Stimulated activated naive CD8-positive, alpha-beta T cell treated with anti-CD3 and anti-CD28 coated beads, Interleukin-15, amount 100 ng/mL, for 72 hours (primary cell): ENCODE measurements at regions not wholly inside any gene's neighbourhood (a gene's known extent, or its start where the extent isn't known, plus 50 kb on each side); places are given as distances from the start of the nearest gene placed in this dataset.
"Not testable (repeated sequence)": the region's sequence is repeated elsewhere in the genome, so short reads cannot be mapped to it uniquely, and the experiment has no call there.

Source experiments
- ATAC-seq: fragments of 150-1000 bp; cut with Tn5 transposase; 2 replicates; pipeline ENCODE4 v1.10.0; 2021; ENCODE audit warnings: mild to moderate bottlenecking, moderate library complexity
- DNase-seq, 2 donors: peaks; one replicate each; pipeline ENCODE4 v3.0.0; 2021 to 2022
- H3K27ac Mint-ChIP-seq, 2 donors: one replicate each; pipeline ENCODE4 v1.8.0; 2022; ENCODE audit warnings: mild to moderate bottlenecking in 2 of 2, mixed read lengths in 2 of 2, moderate library complexity in 2 of 2
- H3K27me3 Mint-ChIP-seq: one replicate; pipeline ENCODE4 v1.8.0; 2022; ENCODE audit warnings: mixed read lengths
- H3K4me1 Mint-ChIP-seq: one replicate; pipeline ENCODE4 v1.8.0; 2022; ENCODE audit warnings: mild to moderate bottlenecking, mixed read lengths
- H3K4me3 Mint-ChIP-seq, 2 donors: one replicate each; pipeline ENCODE4 v1.8.0; 2022; ENCODE audit warnings: mild to moderate bottlenecking in 2 of 2, mixed read lengths in 2 of 2, moderate library complexity in 1 of 2
- H3K9me3 Mint-ChIP-seq, 2 donors: one replicate each; pipeline ENCODE4 v1.8.0; 2022; ENCODE audit warnings: mixed read lengths in 2 of 2

DNA sequence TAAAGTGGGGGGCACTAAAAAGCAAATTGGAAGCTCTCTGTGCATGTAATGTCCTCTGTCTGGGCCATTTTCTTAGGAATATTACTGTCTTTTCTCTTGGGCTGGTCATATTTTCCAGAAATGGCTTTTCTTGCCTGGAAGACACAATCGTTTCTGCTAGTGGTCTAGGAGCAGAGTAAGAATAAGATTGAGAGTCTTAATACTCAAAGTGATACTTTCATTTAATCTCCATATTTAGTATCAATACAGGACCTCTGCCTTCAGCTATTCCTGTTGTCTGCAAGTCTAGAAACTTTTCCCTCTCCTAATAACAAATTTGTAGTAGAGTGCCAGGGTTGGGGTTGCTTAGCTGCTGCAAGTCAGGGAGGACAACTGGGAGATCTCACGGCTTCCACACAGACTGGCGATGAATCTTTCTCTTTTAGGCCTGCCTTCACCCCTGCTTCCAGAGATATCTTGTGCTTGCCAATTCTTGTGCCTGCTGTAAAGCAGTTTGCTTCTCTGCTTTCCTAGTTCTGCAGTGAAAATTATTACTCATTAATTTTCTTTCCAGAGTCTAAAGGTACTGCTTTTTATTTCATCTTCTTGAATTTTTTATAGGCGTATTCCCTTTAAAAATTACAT is 149.6 kb downstream of the KBTBD2 start:
- DNase-seq, H3K27ac Mint-ChIP-seq, H3K4me1 Mint-ChIP-seq, H3K9me3 Mint-ChIP-seq: not testable (repeated sequence)
- ATAC-seq = peak; percentile 60
- H3K27me3 Mint-ChIP-seq = peaks cover 25% of the 10 kb centered on the region
- H3K4me3 Mint-ChIP-seq = peak overlapping the region in 1 of 2 donors; percentile 43

DNA sequence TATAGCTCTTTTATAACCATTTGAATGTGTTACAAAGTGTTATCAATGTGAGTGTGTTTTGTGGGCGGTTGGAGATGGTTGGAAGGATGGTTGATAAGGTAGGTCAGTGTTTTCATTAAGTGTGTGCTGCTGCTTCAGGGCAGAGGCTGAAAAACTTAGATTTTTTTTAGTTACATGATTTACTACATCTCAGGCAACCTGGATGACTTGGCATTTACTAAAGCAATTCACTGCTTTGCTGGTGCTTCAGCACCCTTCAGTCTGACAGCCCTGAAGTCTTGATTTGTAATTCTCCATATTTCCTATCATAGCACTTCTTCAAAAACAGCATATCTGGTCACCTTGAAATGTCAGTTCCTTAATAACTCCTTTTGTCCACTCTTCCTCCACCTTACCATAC is 151.8 kb downstream of the KBTBD2 start:
- not testable (repeated sequence) for DNase-seq, H3K9me3 Mint-ChIP-seq, H3K4me1 Mint-ChIP-seq, H3K4me3 Mint-ChIP-seq, ATAC-seq, H3K27ac Mint-ChIP-seq
- H3K27me3 Mint-ChIP-seq = peaks cover 29% of the 10 kb centered on the region

DNA sequence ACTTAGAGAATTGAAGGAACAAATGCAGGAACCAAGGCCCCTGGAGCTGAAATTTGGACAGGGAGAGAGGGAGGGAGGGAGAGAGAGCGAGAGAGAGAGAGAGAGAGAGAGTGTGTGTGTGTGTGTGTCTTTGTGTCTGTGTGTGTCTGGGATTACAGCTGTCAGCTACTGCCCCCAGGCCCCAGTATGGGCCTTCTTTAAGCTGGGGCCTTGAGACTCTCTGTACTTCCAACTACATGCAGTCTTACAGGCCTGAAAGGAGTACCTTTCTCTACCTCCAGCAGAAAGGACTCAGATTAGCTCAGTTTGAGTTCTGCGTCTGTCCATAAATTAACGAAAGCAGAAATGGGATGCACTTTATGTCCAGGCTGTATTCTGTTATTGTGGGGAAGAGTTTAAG is 153.2 kb downstream of the KBTBD2 start:
- not testable (repeated sequence) for H3K4me3 Mint-ChIP-seq, H3K4me1 Mint-ChIP-seq, ATAC-seq, H3K9me3 Mint-ChIP-seq, H3K27ac Mint-ChIP-seq, DNase-seq
- H3K27me3 Mint-ChIP-seq = peaks cover 31% of the 10 kb centered on the region

DNA sequence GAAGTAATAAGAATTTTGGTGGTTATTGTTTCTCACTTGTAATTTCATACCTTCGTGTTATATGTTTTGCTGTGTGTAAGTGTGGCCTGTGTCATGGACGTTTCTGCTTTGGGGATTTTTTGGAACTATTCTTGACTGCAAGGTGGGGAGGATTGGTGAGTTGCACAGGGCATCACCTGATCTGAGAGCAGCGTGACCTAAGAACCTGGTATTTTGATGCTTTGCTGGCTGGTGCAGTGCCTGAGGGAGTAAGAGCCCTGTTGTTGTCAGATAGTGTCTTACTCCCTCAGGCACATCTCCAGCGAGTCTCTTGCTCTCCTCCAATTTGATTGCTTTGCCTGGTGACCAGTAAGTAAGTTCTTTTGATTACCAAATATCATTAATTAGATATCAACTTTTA is 158.8 kb downstream of the KBTBD2 start:
- H3K4me3 Mint-ChIP-seq, H3K27ac Mint-ChIP-seq, H3K9me3 Mint-ChIP-seq: not testable (repeated sequence)

DNA sequence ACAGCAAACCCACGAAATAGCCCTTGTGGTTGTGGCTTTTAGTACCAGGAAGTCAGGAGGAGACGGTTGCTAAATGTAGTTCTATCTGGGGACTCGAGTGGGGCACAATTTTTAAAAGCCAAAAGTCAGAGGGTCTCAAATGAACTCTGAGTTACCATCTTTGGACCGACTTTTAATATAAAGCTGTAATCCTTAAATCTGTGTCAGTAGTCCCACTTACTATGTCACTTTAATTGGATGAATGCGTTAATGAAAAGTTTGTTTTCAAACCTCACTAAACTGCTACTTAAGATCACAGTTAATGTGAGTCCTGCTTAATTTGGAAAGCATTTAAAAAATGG is 162.3 kb downstream of the KBTBD2 start:
- H3K4me1 Mint-ChIP-seq, H3K9me3 Mint-ChIP-seq, ATAC-seq, H3K27ac Mint-ChIP-seq, DNase-seq: not testable (repeated sequence)
- H3K4me3 Mint-ChIP-seq = peak overlapping the region; percentile 81 to 84
- H3K27me3 Mint-ChIP-seq = peaks cover 50% of the 10 kb centered on the region

More for the DNA sequence above, 158.8 kb downstream of the KBTBD2 start:
- peaks cover 30% of the 10 kb centered on the region for H3K27me3 Mint-ChIP-seq
- DNase-seq, H3K4me1 Mint-ChIP-seq: not testable (repeated sequence)
- peak; percentile 60 for ATAC-seq

DNA sequence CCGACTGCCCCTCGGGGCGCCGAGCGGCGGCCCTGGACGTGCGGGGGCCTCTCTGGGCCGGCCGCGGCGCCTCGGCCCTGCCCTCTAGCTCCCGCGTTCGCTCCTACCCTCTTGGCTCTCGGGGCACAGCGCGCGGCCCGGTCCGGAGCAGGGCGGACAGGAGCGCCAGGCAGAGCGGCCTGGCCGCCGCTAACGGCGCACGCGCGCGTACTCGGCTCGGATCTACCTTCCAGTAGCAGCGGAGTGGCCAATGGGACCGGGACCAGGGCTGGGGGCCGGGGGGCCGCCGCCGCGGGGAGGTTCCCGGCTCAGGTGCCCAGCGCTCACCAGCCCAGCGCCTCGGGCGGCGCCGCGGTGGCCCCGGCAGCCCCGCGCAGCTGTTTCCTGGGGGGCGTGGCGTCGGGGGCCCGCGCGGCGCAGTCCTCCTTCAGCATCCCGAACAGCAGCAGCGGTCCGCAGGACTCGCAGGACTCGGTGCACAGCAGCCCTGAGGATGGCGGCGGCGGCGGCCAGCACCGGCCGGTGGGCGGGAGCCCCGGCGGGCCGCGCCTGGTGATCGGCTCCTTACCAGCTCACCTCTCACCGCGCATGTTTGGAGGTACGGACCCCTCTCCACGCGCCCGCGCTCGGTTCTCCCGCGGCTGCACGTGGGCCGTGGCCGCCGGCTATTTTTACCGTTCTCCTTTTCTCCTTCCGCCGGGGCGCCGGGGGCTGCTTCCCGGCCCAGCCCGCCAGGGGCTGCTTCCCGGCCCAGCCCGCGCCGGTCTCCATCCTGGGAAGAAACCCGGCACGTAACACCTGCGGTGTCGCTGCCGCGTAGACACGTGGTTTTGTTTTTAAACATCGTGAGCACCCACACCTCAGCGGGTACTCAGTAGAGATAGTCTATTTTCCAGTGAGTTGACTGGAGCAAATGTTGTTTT is 162.9 kb downstream of the KBTBD2 start:
- H3K27me3 Mint-ChIP-seq = peaks cover 49% of the 10 kb centered on the region
- peak; percentile 47 to 50 for DNase-seq
- H3K4me3 Mint-ChIP-seq = peak overlapping the region; percentile 81 to 84
- H3K27ac Mint-ChIP-seq, H3K4me1 Mint-ChIP-seq, H3K9me3 Mint-ChIP-seq: not testable (repeated sequence)
- peak; percentile 82 for ATAC-seq

DNA sequence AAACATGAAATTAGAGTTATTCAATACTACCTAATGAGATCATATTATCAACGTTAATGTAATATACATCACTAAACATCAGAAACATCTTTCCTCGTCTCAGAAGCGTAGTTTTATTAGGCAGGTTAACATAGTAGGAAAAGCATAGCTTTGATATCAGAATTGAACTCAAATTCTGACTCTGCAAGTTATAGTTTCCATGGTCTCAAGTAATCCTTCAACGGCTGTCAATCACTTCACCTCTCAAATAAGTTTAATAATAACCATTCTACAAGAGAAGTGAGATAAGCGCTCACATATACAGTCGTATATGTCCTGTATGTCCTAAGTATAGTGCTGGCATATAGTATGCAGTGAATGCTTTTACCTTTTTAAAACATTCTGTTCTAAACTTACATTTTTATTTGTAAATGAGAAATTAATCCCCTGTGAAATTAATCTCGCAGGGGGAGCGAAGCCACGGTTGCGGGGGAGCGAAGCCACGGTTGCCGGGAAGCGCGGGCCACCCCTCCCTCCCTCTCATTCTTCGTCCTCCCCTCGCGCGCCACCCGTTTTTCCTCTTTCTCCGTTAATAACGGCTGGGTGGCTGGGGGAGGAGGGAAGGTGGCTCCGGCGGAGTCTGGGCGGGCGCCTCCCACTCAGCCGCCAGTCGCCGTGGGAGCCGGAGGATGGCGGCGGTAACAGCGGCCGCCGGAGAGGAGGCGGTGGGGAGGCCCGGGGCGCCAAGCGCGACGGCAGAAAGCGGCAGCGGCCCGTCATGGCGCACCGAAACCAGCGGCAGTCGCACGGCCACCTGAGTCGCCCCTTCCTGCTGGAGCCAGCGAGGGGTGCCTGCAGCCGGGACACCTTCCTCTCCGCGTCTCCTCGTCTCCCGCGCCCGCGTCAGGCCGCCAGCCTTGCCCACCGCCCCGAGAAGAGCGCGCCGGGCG is 163.8 kb downstream of the KBTBD2 start:
- DNase-seq (peak; percentile 44 to 56), ATAC-seq (peak; percentile 68)
- H3K4me1 Mint-ChIP-seq, H3K9me3 Mint-ChIP-seq, H3K27ac Mint-ChIP-seq: not testable (repeated sequence)
- Mint-ChIP-seq H3K27me3 (peaks cover 53% of the 10 kb centered on the region), H3K4me3 (peak overlapping the region; percentile 81 to 84)

DNA sequence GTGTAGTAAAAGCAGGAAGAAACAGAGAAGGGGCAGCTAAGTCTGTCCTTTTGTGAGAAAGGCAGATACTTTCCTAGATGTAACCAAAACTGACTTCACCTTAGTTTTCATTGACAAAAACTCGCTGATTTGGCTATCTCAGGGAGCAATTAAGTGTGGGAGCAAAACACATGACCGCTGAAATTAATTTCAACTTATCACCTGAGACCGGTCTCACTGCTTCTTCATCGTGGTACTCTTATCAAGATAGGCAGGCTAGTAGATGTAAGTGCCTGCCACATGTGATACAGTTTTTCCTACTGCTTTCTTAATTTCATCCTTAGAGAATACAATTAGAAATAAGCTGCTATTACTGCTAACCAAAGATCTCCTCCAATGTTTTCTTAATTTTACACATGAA is 168.7 kb downstream of the KBTBD2 start:
- H3K27me3 Mint-ChIP-seq = peaks cover 41% of the 10 kb centered on the region
- DNase-seq, H3K4me1 Mint-ChIP-seq, ATAC-seq, H3K27ac Mint-ChIP-seq, H3K9me3 Mint-ChIP-seq, H3K4me3 Mint-ChIP-seq: not testable (repeated sequence)

DNA sequence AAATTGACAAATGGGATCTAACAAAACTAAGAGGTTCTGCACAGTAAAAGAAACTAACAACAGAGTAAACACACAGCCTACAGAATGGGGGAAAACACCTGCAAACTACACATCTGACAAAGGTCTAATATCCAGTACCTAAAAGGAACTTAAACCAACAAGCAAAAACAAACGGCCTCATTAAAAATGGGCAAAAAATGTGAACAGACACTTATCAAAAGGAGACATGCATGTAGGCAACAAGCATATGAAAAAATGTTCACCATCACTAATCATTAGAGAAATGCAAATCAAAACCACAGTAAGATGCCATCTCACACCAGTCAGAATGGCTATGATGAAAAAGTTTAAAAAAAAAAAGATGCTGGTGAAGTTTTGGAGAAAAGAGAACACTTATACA is 197.4 kb downstream of the KBTBD2 start:
- no peaks in the 10 kb centered on the region for H3K9me3 Mint-ChIP-seq

DNA sequence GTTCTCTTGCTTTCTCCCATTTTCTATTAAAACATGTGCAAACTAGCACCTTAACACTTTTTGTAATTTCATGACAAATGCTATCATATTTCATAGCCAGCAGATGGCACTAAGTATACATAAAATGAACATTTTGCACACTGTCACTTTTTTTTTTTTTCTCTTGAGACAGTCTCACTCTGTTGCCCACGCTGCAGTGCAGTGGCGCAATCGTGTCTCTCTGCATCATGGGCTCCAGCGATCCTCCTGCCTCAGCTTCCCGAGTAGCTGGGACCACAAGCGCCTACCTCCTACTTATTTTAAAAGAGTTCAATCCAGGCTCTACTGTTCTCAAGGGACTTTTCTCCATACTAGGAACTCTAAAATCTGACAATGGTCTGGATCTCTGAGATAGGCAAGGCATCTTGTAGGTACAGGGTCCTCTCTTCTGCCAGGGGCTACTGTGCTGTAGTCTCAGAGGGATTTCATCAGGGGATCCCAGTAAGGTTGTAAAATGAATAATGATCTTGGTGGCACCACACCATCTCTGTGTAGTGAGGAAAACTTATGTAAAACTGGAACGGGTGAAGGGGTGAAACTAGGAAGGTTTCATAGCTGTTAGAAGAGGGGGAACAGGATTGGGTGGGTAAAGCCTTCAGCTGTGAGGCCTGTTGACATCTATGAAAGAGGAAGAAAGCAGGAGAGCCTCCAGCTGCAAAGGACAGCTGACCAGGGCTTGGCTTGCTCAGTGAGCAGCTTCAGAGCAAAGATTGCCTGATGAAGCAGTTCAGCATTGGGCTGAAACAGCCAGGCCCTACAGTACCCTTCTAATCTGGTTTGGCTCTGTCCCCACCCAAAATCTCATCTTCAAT is 196.9 kb downstream of the AVL9 start:
- DNase-seq = peak in 1 of 2 donors; percentile 20
- H3K4me1 Mint-ChIP-seq = peaks cover 14% of the 10 kb centered on the region
- peak overlapping the region; percentile 23 to 44 for H3K4me3 Mint-ChIP-seq

More for the DNA sequence above, 197.4 kb downstream of the KBTBD2 start:
- Mint-ChIP-seq H3K4me3 (no peak overlapping the region), H3K27me3 (peaks cover 20% of the 10 kb centered on the region), H3K4me1 (peaks cover 14% of the 10 kb centered on the region), H3K27ac (no peak overlapping the region)
- DNase-seq = no peak
- no peak for ATAC-seq

DNA sequence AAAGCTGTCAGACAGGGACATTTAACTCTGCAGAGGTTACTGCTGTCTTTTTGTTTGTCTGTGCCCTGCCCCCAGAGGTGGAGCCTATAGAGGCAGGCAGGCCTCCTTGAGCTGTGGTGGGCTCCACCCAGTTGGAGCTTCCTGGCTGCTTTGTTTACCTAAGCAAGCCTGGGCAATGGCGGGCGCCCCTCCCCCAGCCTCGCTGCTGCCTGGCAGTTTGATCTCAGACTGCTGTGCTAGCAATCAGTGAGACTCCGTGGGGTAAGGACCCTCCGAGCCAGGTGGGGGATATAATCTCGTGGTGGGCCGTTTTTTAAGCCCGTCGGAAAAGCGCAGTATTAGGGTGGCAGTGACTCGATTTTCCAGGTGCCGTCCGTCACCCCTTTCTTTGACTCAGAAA is 192.8 kb downstream of the AVL9 start:
- not testable (repeated sequence) for H3K4me3 Mint-ChIP-seq, DNase-seq, ATAC-seq, H3K27ac Mint-ChIP-seq, H3K9me3 Mint-ChIP-seq
- Mint-ChIP-seq H3K4me1 (peaks cover 13% of the 10 kb centered on the region), H3K27me3 (peaks cover 19% of the 10 kb centered on the region)

More for the DNA sequence above, 196.9 kb downstream of the AVL9 start:
- not testable (repeated sequence) for H3K9me3 Mint-ChIP-seq
- H3K27ac Mint-ChIP-seq = peak overlapping the region in 1 of 2 donors; percentile 79
- peaks cover 20% of the 10 kb centered on the region for H3K27me3 Mint-ChIP-seq
- ATAC-seq = peak; percentile 75

DNA sequence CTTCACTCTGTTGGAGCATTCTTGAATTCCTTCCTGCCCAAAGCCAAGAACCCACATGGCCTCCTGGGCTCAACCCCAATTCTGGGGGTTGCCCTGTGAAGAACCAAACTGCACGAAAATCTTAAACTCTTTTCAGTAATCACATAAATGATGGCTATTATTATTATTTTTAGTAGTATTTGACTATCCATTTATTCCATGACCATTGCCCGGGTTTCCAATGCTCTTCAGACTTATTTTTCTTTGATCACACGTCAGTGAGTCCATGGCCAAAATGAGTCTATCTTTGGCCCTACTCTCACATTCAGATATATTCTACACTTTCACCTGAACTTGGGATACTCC is 185.9 kb downstream of the AVL9 start:
- peaks cover 0 to 5% of the 10 kb centered on the region in 2 donors for H3K9me3 Mint-ChIP-seq
- H3K27ac Mint-ChIP-seq = no peak overlapping the region
- no peak overlapping the region for H3K4me3 Mint-ChIP-seq
- peaks cover 18% of the 10 kb centered on the region for H3K4me1 Mint-ChIP-seq
- no peak for ATAC-seq
- no peak for DNase-seq
- H3K27me3 Mint-ChIP-seq = peaks cover 12% of the 10 kb centered on the region

DNA sequence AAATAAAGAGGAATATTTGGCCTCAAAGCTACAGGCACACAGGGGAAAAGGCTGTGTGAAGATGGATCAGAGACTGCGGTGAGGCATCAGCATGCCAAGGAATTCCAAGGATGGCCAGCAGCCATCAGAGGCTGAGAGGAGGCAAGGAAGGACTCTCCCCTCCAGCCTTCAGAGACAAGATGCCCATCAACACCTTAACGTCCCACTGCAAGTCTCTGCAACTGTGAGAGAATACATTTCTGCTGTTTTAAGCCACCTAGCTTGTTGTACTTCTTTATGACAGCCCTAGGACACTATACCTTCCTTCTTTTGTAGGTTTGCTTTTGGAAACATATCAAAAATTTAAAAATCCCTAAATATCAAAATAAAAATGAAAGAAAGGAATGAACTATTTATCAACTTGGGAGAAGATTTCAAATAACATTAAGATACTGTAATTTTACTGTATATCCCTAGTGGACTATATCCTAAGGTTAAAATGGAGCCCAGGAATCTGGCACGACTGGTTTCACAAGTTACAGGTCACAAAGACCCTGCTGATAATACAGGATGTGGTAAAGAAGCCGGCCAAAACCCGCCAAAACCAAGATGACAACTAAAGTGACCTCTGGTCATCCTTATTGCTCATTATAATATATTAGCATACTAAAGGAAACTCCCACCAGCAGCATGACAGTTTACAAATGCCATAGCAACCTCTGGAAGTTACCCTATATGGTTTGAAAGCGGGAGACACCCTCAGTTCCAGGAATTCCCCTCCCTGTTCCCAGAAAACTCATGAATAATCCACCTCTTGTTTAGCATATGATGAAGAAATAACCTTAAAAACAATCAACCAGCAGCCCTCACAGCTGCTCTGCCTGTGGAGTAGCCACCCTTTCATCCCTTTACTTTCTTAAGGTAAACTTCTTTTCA is 185.2 kb downstream of the AVL9 start:
- Mint-ChIP-seq H3K4me3 (no peak overlapping the region), H3K27ac (no peak overlapping the region), H3K27me3 (peaks cover 12% of the 10 kb centered on the region), H3K9me3 (peaks cover 0 to 5% of the 10 kb centered on the region in 2 donors), H3K4me1 (peaks cover 18% of the 10 kb centered on the region)
- no peak for ATAC-seq
- DNase-seq = no peak

DNA sequence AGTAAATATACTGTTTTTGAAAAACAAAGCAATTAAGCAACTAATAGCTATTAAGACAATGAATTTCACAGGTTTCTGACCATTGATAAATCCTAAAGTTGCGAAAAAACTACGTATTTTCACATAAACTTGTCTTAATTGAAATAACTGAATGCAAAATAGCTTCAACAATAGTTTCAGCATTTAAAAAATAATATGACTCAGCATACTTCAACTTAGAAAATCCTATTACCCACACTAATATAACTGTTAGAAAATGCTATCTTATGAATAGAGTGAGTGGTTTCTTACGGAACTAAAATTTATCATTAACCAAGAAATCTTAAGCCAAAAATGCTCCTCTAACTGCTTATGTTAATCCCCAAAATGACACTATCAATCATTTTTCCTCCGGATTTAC is 183.9 kb downstream of the AVL9 start:
- DNase-seq (no peak), ATAC-seq (no peak)
- Mint-ChIP-seq H3K27me3 (peaks cover 12% of the 10 kb centered on the region), H3K4me3 (no peak overlapping the region), H3K4me1 (peaks cover 18% of the 10 kb centered on the region), H3K9me3 (peaks cover 0 to 5% of the 10 kb centered on the region in 2 donors), H3K27ac (no peak overlapping the region)
